ENCODE measurements at regions not wholly inside any gene's neighbourhood (a gene's known extent, or its start where the extent isn't known, plus 50 kb on each side); places are given as distances from the start of the nearest gene placed in this dataset.

GRCh38 chr5:73296772-73297171, 123.8 kb downstream of the TMEM174 start (continued):
- peak; percentile 71 for TF ChIP-seq NFIC (IDR thresholded peaks at IDR 0.05; ENCODE audit: borderline replicate concordance)
- TF ChIP-seq EZH2phosphoT487 (IDR thresholded peaks at IDR 0.05; ENCODE audit: borderline replicate concordance, low read depth): no peak
- TF ChIP-seq RAD21 (IDR thresholded peaks at IDR 0.05; ENCODE audit: low read length): no peak
- no peak for TF ChIP-seq FOXJ3 (CRISPR knock-in tag; IDR thresholded peaks at IDR 0.05)
- TF ChIP-seq YY1 (IDR thresholded peaks at IDR 0.05; ENCODE audit: low read depth): no peak
- TF ChIP-seq MEF2A (IDR thresholded peaks at IDR 0.05; ENCODE audit: borderline replicate concordance, low read depth): no peak
- TF ChIP-seq MXI1 (IDR thresholded peaks at IDR 0.05; ENCODE audit: low read depth, low read length): no peak
- TF ChIP-seq IRF3 (IDR thresholded peaks at IDR 0.05; ENCODE audit: low read depth, low read length): no peak
- TF ChIP-seq FOSL2 (IDR thresholded peaks at IDR 0.05; ENCODE audit: borderline replicate concordance, low read depth): peak; percentile 88

GRCh38 chr5:73295921-73296320, 122.9 kb downstream of the TMEM174 start:
- Histone ChIP-seq H3K9me3 (no peaks in the 10 kb centered on the region), H3K9me2 (no peaks in the 10 kb centered on the region), H3K4me2 (peak overlapping the region; percentile 32; the same call in 1 of the 2 replicates), H3K4me1 (ENCODE audit: control insufficient read depth in 1 of 2, insufficient read depth in 2 of 2, low read depth in 1 of 2, low read length in 1 of 2) (peaks cover 0 to 4% of the 10 kb centered on the region in 2 experiments; a peak in 1 of 4 replicates), H3K9ac (no peak overlapping the region; the same call in 1 of the 2 replicates), H3F3A (replicated peaks; ENCODE audit: insufficient read depth) (peaks cover 12% of the 10 kb centered on the region), H3K4me3 (ENCODE audit: low read depth in 2 of 2, low read length in 1 of 2) (no peak overlapping the region), H3K27ac (ENCODE audit: low read depth in 2 of 2, low read length in 1 of 2) (peak overlapping the region in 1 of 2 experiments; percentile 72; a peak in 3 of 4 replicates), H3K27me3 (ENCODE audit: insufficient read depth) (no peaks in the 10 kb centered on the region), H4K20me1 (ENCODE audit: insufficient read depth) (no peaks in the 10 kb centered on the region), H2AFZ (ENCODE audit: low read depth) (no peak overlapping the region), H3K36me3 (replicated peaks in 1 of 2; ENCODE audit: control insufficient read depth in 1 of 2, insufficient read depth in 2 of 2, low read length in 1 of 2) (no peaks in the 10 kb centered on the region), H3K79me2 (ENCODE audit: insufficient read depth) (no peaks in the 10 kb centered on the region)
- 45% methylated on average over 4 of the region's 4 CpGs for WGBS (ENCODE audit: low lambda C conversion rate)
- CTCF ChIA-PET: interaction anchor here (0.7 to 1.4 kb wide), 3 partner anchors 12 to 155 kb away, joined by 3 to 6 read pairs (median 3); no protein-coding TSS in a partner anchor
- POLR2A ChIA-PET: no interaction called here
- no peak for DNase-seq
- no peak for TF ChIP-seq RAD21 (IDR thresholded peaks at IDR 0.05; ENCODE audit: low read length)
- TF ChIP-seq JUND (IDR thresholded peaks at IDR 0.05): no peak
- TF ChIP-seq PBX3 (IDR thresholded peaks at IDR 0.05): peak; percentile 35; the same call in 1 of the 2 replicates
- TF ChIP-seq GATA2 (CRISPR knock-in tag; IDR thresholded peaks at IDR 0.05): no peak
- TF ChIP-seq IRF3 (IDR thresholded peaks at IDR 0.05; ENCODE audit: low read depth, low read length): no peak

GRCh38 chr5:73295447-73295846, 122.5 kb downstream of the TMEM174 start:
- H3K4me2 ChIP-seq: no peak overlapping the region
- peaks cover 12% of the 10 kb centered on the region for H3F3A ChIP-seq (replicated peaks; ENCODE audit: insufficient read depth)
- peak; percentile 54 for TF ChIP-seq RAD21 (IDR thresholded peaks at IDR 0.05; ENCODE audit: low read length)
- TF ChIP-seq CTCF (IDR thresholded peaks at IDR 0.05): peak; percentile 43
- no peak for TF ChIP-seq MEF2A (IDR thresholded peaks at IDR 0.05; ENCODE audit: borderline replicate concordance, low read depth)
- peak; percentile 26 for TF ChIP-seq SMC3 (IDR thresholded peaks at IDR 0.05; ENCODE audit: low read depth, low read length)
- H3K36me3 ChIP-seq (replicated peaks in 1 of 2; ENCODE audit: control insufficient read depth in 1 of 2, insufficient read depth in 2 of 2, low read length in 1 of 2): no peaks in the 10 kb centered on the region
- H3K79me2 ChIP-seq (ENCODE audit: insufficient read depth): no peaks in the 10 kb centered on the region
- CTCF ChIA-PET: interaction anchor here (0.8 to 1.4 kb wide), 4 partner anchors 11 to 212 kb away, joined by 3 to 6 read pairs (median 4); no protein-coding TSS in a partner anchor
- no peak overlapping the region for H3K9ac ChIP-seq
- WGBS (ENCODE audit: low lambda C conversion rate): 78% methylated on average over 2 of the region's 2 CpGs
- H3K27me3 ChIP-seq (ENCODE audit: insufficient read depth): no peaks in the 10 kb centered on the region
- peaks cover 0 to 4% of the 10 kb centered on the region in 2 experiments; a peak in 1 of 4 replicates for H3K4me1 ChIP-seq (ENCODE audit: control insufficient read depth in 1 of 2, insufficient read depth in 2 of 2, low read depth in 1 of 2, low read length in 1 of 2)
- DNase-seq: no peak
- H3K4me3 ChIP-seq (ENCODE audit: low read depth in 2 of 2, low read length in 1 of 2): no peak overlapping the region
- H2AFZ ChIP-seq (ENCODE audit: low read depth): no peak overlapping the region
- peak overlapping the region in 1 of 2 experiments; percentile 72; a peak in 1 of 4 replicates for H3K27ac ChIP-seq (ENCODE audit: low read depth in 2 of 2, low read length in 1 of 2)
- no peaks in the 10 kb centered on the region for H4K20me1 ChIP-seq (ENCODE audit: insufficient read depth)
- POLR2A ChIA-PET: no interaction called here
- H3K9me2 ChIP-seq: no peaks in the 10 kb centered on the region
- no peaks in the 10 kb centered on the region for H3K9me3 ChIP-seq
